ENCODE measurements at regions not wholly inside any gene's neighbourhood (a gene's known extent, or its start where the extent isn't known, plus 50 kb on each side); places are given as distances from the start of the nearest gene placed in this dataset.

DNA sequence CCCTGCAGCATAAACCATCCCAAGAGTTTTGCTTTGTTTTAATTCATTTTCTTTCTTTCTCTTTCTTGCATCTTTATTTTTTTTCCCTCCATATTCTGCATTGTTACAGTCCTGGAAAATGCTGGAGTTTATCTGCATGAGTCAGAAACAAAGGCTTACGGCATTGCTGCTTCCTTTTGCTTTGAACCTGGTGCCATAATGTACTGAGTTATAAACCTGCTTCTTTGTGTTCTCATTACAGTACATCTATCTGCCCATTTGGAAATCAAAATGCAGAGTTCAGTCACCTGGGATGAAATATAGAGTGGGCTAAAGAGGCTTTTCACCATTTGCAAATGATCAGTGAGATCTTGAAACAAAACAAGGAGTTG, 1009.2 kb upstream of the FANCL start:
- H3K27me3 Mint-ChIP-seq (ENCODE audit: unreplicated experiment) = no peaks in the 10 kb centered on the region

GRCh38 chr2:59249441-59250306, 1008.5 kb upstream of the FANCL start:
- Mint-ChIP-seq H3K4me1 (ENCODE audit: unreplicated experiment) (peaks cover 11% of the 10 kb centered on the region), H3K36me3 (ENCODE audit: low read depth, unreplicated experiment) (no peaks in the 10 kb centered on the region), H3K27me3 (ENCODE audit: unreplicated experiment) (no peaks in the 10 kb centered on the region), H3K9me3 (ENCODE audit: unreplicated experiment) (no peaks in the 10 kb centered on the region), H3K4me3 (ENCODE audit: unreplicated experiment) (no peak overlapping the region), H3K27ac (ENCODE audit: unreplicated experiment) (no peak overlapping the region)
- no peak for DNase-seq (ENCODE audit: low spot score)
- TF ChIP-seq CTCF (IDR thresholded peaks at IDR 0.05; ENCODE audit: unreplicated experiment) = no peak

More for the DNA sequence above, 1009.2 kb upstream of the FANCL start:
- H3K4me3 Mint-ChIP-seq (ENCODE audit: unreplicated experiment) = no peak overlapping the region
- peaks cover 11% of the 10 kb centered on the region for H3K4me1 Mint-ChIP-seq (ENCODE audit: unreplicated experiment)
- no peaks in the 10 kb centered on the region for H3K36me3 Mint-ChIP-seq (ENCODE audit: low read depth, unreplicated experiment)
- TF ChIP-seq CTCF (IDR thresholded peaks at IDR 0.05; ENCODE audit: unreplicated experiment) = no peak
- no peaks in the 10 kb centered on the region for H3K9me3 Mint-ChIP-seq (ENCODE audit: unreplicated experiment)
- no peak for DNase-seq (ENCODE audit: low spot score)
- H3K27ac Mint-ChIP-seq (ENCODE audit: unreplicated experiment) = no peak overlapping the region

- no peaks in the 10 kb centered on the region for H3K9me3 Mint-ChIP-seq (ENCODE audit: unreplicated experiment)
- H3K4me1 Mint-ChIP-seq (ENCODE audit: unreplicated experiment) = no peaks in the 10 kb centered on the region
- H3K27ac Mint-ChIP-seq (ENCODE audit: unreplicated experiment) = no peak overlapping the region
- DNase-seq (ENCODE audit: low spot score) = no peak
- no peaks in the 10 kb centered on the region for H3K36me3 Mint-ChIP-seq (ENCODE audit: low read depth, unreplicated experiment)
- H3K4me3 Mint-ChIP-seq (ENCODE audit: unreplicated experiment) = no peak overlapping the region
- peaks cover 2% of the 10 kb centered on the region for H3K27me3 Mint-ChIP-seq (ENCODE audit: unreplicated experiment)
- TF ChIP-seq CTCF (IDR thresholded peaks at IDR 0.05; ENCODE audit: unreplicated experiment) = no peak
Observed at GRCh38 chr2:59239146-59239545, 998.0 kb upstream of the FANCL start.

DNA sequence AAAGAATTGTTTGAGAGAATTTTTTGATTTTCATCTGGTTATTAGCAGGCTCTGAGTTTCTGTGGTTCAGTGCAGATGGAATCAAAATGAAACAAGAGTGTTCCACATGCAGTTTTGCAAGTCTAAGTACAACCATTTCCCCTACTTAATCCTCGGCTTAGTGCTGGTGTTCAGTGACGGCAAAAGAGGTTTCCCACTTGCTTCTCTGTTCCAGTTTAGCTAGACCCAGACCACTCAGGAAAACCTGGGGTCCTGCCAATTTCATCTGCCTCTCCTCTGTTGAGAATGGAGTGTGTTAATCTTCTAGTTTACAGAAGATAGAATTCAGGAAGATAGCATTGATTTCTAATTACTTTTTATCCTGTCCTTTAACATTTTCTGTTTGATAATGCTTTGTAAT, 996.2 kb upstream of the FANCL start:
- no peak overlapping the region for H3K27ac Mint-ChIP-seq (ENCODE audit: unreplicated experiment)
- no peak for TF ChIP-seq CTCF (IDR thresholded peaks at IDR 0.05; ENCODE audit: unreplicated experiment)
- no peak overlapping the region for H3K4me3 Mint-ChIP-seq (ENCODE audit: unreplicated experiment)
- H3K27me3 Mint-ChIP-seq (ENCODE audit: unreplicated experiment) = peaks cover 2% of the 10 kb centered on the region
- no peaks in the 10 kb centered on the region for H3K9me3 Mint-ChIP-seq (ENCODE audit: unreplicated experiment)
- no peaks in the 10 kb centered on the region for H3K4me1 Mint-ChIP-seq (ENCODE audit: unreplicated experiment)
- no peaks in the 10 kb centered on the region for H3K36me3 Mint-ChIP-seq (ENCODE audit: low read depth, unreplicated experiment)
- no peak for DNase-seq (ENCODE audit: low spot score)

DNA sequence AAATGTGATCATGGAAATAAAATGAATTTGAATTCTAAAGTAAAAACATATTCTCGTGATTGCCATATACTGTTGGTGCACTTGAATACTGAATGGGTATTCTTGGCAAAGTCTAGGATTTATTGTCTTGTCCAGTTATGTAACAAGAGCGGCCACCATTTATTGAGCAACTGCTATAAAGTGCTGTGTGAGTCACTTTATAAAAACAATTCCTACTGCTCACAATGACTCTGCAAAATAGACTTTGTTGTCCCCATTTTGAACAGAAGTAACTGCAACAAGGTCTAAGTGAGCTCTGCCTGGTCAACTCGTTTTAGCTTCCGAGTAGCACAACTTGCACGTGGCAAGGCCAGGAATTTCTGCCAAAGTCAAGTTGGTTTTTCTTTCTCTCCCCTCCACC, 995.6 kb upstream of the FANCL start:
- DNase-seq (ENCODE audit: low spot score) = no peak
- H3K36me3 Mint-ChIP-seq (ENCODE audit: low read depth, unreplicated experiment) = no peaks in the 10 kb centered on the region
- H3K4me3 Mint-ChIP-seq (ENCODE audit: unreplicated experiment) = no peak overlapping the region
- no peaks in the 10 kb centered on the region for H3K4me1 Mint-ChIP-seq (ENCODE audit: unreplicated experiment)
- H3K9me3 Mint-ChIP-seq (ENCODE audit: unreplicated experiment) = no peaks in the 10 kb centered on the region
- H3K27me3 Mint-ChIP-seq (ENCODE audit: unreplicated experiment) = peaks cover 2% of the 10 kb centered on the region
- no peak for TF ChIP-seq CTCF (IDR thresholded peaks at IDR 0.05; ENCODE audit: unreplicated experiment)
- no peak overlapping the region for H3K27ac Mint-ChIP-seq (ENCODE audit: unreplicated experiment)
